Activated naive CD4-positive, alpha-beta T cell treated with anti-CD3 and anti-CD28 coated beads, Interleukin-2, amount 50 U/mL, for 24 hours (primary cell): ENCODE measurements at regions not wholly inside any gene's neighbourhood (a gene's known extent, or its start where the extent isn't known, plus 50 kb on each side); places are given as distances from the start of the nearest gene placed in this dataset.

ENCODE experiments used
- H3K27ac Mint-ChIP-seq: one replicate; pipeline ENCODE4 v1.8.0; 2021; ENCODE audit warnings: mild to moderate bottlenecking, mixed read lengths
- H3K27me3 Mint-ChIP-seq: one replicate; pipeline ENCODE4 v1.8.0; 2021; ENCODE audit warnings: mixed read lengths
- H3K36me3 Mint-ChIP-seq: one replicate; pipeline ENCODE4 v1.8.0; 2021; ENCODE audit warnings: mixed read lengths
- H3K4me1 Mint-ChIP-seq: one replicate; pipeline ENCODE4 v1.8.0; 2021; ENCODE audit warnings: mixed read lengths
- H3K4me3 Mint-ChIP-seq: one replicate; pipeline ENCODE4 v1.8.0; 2021; ENCODE audit warnings: mild to moderate bottlenecking, mixed read lengths
- H3K9me3 Mint-ChIP-seq: one replicate; pipeline ENCODE4 v1.8.0; 2021; ENCODE audit warnings: mixed read lengths

DNA sequence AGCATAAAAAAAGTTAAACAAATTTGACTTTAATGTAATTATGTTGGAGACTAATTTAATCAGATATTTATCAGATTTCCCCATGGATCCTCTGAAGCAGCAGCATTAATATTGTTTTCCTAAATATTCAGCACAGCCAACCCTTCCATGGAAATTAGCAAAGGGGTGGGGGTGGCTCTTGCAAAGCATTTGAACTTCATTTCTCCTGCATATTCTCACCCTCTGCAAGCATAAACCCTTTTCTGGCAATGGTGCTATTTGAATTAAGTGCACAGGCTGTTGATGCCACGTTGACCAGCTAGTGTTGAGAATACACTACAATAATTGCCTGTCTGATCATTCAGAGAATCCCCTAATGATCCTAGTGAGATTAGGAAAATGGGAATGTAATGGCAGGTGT, 488.1 kb upstream of the KLF12 start:
- Mint-ChIP-seq H3K4me1 (no peaks in the 10 kb centered on the region), H3K36me3 (no peaks in the 10 kb centered on the region), H3K9me3 (no peaks in the 10 kb centered on the region), H3K27me3 (peaks cover 2% of the 10 kb centered on the region), H3K27ac (no peak overlapping the region), H3K4me3 (no peak overlapping the region)

GRCh38 chr13:74620711-74621110, 486.5 kb upstream of the KLF12 start:
- H3K4me3 Mint-ChIP-seq = no peak overlapping the region
- no peaks in the 10 kb centered on the region for H3K27me3 Mint-ChIP-seq

DNA sequence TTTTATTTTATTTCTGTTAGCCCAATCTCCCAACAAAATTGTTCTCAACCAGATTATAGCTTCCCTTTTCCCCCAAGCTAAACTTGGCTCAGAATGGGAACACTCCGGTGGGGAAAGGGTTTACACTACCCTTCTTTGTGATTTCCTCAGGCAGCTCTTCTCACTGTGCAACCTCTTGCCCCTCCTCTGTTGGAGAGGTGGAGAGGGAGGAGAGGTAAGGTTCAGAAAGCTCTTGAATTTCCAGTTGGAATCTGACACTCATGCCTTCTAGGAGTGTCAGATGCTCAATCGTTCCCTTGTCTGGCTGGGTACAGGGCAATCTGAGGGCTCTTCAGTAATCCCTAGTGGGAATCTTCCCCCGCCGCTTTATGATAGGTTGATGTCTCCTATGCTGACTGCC, 486.1 kb upstream of the KLF12 start:
- Mint-ChIP-seq H3K27me3 (no peaks in the 10 kb centered on the region), H3K27ac (no peak overlapping the region)

More at GRCh38 chr13:74620711-74621110, 486.5 kb upstream of the KLF12 start:
- H3K9me3 Mint-ChIP-seq = no peaks in the 10 kb centered on the region
- no peak overlapping the region for H3K27ac Mint-ChIP-seq
- no peaks in the 10 kb centered on the region for H3K4me1 Mint-ChIP-seq
- no peaks in the 10 kb centered on the region for H3K36me3 Mint-ChIP-seq

DNA sequence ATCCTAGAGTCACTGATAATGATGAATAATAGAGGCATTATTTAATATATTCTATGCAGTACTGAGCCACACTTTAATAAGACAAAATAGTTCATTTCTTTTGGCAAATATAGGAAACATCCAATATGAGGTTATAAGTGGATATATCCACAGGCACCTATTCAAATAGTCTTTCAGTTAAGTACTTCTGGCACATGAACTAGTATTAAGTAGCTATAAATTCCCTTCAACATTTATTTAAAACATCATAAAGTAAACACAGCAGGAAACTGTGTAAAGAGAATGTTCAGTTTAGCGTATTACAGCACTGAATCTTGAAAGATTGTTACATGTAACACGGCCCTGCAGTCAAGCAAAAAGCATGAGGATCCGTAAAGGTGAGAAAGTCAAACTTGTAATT, 463.3 kb upstream of the KLF12 start:
- Mint-ChIP-seq H3K9me3 (peaks cover 11% of the 10 kb centered on the region), H3K4me1 (no peaks in the 10 kb centered on the region), H3K4me3 (no peak overlapping the region), H3K36me3 (no peaks in the 10 kb centered on the region), H3K27me3 (peaks cover 2% of the 10 kb centered on the region), H3K27ac (no peak overlapping the region)

More for the DNA sequence above, 486.1 kb upstream of the KLF12 start:
- Mint-ChIP-seq H3K9me3 (no peaks in the 10 kb centered on the region), H3K4me3 (no peak overlapping the region), H3K36me3 (no peaks in the 10 kb centered on the region), H3K4me1 (no peaks in the 10 kb centered on the region)

GRCh38 chr13:74596691-74597090, 462.5 kb upstream of the KLF12 start:
- Mint-ChIP-seq H3K4me1 (no peaks in the 10 kb centered on the region), H3K4me3 (no peak overlapping the region), H3K36me3 (no peaks in the 10 kb centered on the region), H3K27me3 (peaks cover 4% of the 10 kb centered on the region), H3K9me3 (peaks cover 11% of the 10 kb centered on the region), H3K27ac (no peak overlapping the region)

DNA sequence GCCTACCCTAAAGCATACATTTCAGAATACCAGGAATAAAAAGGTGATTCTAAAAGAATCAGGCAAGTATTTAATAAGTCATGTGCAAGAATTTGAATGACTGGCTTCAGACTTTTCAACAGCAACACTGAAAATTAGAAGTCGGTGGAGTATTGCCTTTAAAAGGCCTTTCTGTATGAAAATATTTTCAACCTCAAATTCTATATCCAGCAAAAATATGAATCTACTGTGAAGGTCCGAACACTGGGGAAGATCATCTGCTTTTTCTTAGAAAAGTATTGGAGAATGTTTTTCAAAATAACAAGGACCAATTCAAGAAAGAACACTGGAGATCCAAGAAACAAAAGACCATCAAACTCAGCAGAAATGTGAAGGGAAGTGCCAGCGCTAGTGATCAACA, 459.5 kb upstream of the KLF12 start:
- Mint-ChIP-seq H3K27me3 (peaks cover 6% of the 10 kb centered on the region), H3K36me3 (no peaks in the 10 kb centered on the region), H3K4me1 (no peaks in the 10 kb centered on the region), H3K27ac (no peak overlapping the region), H3K9me3 (peaks cover 11% of the 10 kb centered on the region), H3K4me3 (no peak overlapping the region)

DNA sequence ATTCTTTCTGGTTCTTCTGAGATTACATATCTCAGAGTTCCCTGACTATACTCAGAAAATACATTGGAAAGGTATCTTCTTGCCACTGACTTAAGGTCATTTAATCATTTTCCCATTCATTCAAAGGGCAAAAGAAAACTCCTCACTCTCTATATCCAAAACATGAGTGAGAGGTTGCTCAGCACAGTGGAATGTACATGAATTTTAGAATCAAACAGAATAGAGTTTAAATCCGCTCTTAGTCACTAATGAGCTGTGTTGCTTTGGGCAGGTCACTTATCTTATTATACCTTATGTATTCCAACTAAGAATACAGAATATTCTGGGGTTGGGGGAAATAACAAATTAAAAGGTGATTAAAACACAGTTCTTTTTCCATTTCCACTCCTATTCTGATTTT, 452.6 kb upstream of the KLF12 start:
- Mint-ChIP-seq H3K27me3 (peaks cover 8% of the 10 kb centered on the region), H3K36me3 (no peaks in the 10 kb centered on the region), H3K4me3 (no peak overlapping the region), H3K4me1 (no peaks in the 10 kb centered on the region), H3K9me3 (no peaks in the 10 kb centered on the region), H3K27ac (no peak overlapping the region)

GRCh38 chr13:74576420-74576819, 442.2 kb upstream of the KLF12 start:
- Mint-ChIP-seq H3K9me3 (no peaks in the 10 kb centered on the region), H3K4me1 (peaks cover 11% of the 10 kb centered on the region), H3K4me3 (peak overlapping the region; percentile 76), H3K27ac (no peak overlapping the region), H3K27me3 (peaks cover 24% of the 10 kb centered on the region), H3K36me3 (no peaks in the 10 kb centered on the region)

DNA sequence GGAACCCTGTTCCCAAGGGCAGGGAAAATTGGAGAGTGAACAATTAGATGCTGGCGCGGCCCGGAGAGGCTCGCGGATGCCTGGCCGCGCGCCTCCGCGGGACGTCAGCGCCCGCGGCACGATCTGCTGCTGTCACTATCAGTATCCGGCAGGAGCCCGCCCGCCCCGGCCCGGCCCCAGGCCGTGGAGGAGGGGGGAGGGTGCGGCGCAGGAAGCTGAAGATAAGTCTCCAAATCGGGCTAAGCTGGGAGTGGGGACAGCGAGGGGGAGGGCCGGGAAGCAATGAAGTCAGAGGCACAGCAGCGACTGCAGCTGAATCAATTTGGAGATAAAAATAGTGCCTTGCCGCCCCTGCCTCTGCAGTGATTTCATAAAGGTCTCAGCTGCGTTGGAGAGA, 441.5 kb upstream of the KLF12 start:
- Mint-ChIP-seq H3K4me3 (peak overlapping the region; percentile 76), H3K9me3 (no peaks in the 10 kb centered on the region), H3K36me3 (no peaks in the 10 kb centered on the region), H3K27ac (no peak overlapping the region), H3K27me3 (peaks cover 23% of the 10 kb centered on the region), H3K4me1 (peaks cover 11% of the 10 kb centered on the region)

GRCh38 chr13:74574964-74575728, 440.9 kb upstream of the KLF12 start:
- no peak overlapping the region for H3K27ac Mint-ChIP-seq
- peaks cover 23% of the 10 kb centered on the region for H3K27me3 Mint-ChIP-seq
- H3K36me3 Mint-ChIP-seq = no peaks in the 10 kb centered on the region

DNA sequence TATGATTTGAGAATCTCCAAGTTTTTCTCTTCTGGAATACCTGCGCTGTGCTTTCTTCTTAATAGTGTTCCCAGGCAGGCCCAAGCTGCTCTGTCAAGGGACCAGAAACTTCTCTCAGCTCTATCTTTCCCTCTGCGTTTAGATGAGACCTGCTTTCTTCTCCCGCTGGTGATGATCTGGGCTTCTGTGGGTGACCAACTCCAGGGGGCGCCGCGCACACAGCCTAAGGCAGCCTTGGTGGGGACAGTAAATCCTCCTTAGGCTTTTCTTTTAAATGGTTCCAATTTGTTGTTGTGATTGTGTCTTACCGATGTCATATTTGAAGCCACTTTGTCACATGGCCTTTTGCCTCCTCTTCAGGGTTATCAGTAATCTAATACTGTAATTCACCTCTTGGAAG, 439.4 kb upstream of the KLF12 start:
- Mint-ChIP-seq H3K27me3 (peaks cover 19% of the 10 kb centered on the region), H3K27ac (no peak overlapping the region), H3K36me3 (no peaks in the 10 kb centered on the region), H3K4me3 (no peak overlapping the region), H3K9me3 (no peaks in the 10 kb centered on the region), H3K4me1 (peaks cover 11% of the 10 kb centered on the region)

More at GRCh38 chr13:74574964-74575728, 440.9 kb upstream of the KLF12 start:
- peak overlapping the region; percentile 76 for H3K4me3 Mint-ChIP-seq
- H3K9me3 Mint-ChIP-seq = no peaks in the 10 kb centered on the region
- peaks cover 11% of the 10 kb centered on the region for H3K4me1 Mint-ChIP-seq

GRCh38 chr13:74571811-74572210, 437.6 kb upstream of the KLF12 start:
- H3K4me3 Mint-ChIP-seq = no peak overlapping the region
- no peaks in the 10 kb centered on the region for H3K36me3 Mint-ChIP-seq
- no peaks in the 10 kb centered on the region for H3K9me3 Mint-ChIP-seq
- peaks cover 11% of the 10 kb centered on the region for H3K4me1 Mint-ChIP-seq
- no peak overlapping the region for H3K27ac Mint-ChIP-seq
- peaks cover 18% of the 10 kb centered on the region for H3K27me3 Mint-ChIP-seq

DNA sequence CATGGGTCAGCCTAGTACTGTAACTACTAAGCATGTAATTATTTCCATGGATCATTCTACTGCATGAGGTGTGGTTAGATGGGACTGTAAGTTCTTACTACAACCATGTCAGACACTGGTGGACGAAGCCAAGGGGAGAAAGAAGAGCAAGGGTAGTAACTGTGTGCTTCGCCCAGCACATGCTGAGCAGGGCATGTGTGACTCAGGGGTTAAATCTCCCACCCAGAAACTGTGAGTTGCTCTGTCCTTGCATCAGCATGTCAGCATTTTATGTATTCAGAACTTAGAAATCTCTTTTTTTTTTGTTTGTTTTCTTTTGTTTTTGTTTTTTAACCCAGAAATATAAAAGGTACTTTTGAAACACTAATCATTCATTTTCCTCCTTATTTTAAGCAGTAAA, 436.6 kb upstream of the KLF12 start:
- peaks cover 6% of the 10 kb centered on the region for H3K4me1 Mint-ChIP-seq
- H3K9me3 Mint-ChIP-seq = no peaks in the 10 kb centered on the region
- no peak overlapping the region for H3K4me3 Mint-ChIP-seq
- H3K27ac Mint-ChIP-seq = no peak overlapping the region
- H3K27me3 Mint-ChIP-seq = peaks cover 9% of the 10 kb centered on the region
- no peaks in the 10 kb centered on the region for H3K36me3 Mint-ChIP-seq

DNA sequence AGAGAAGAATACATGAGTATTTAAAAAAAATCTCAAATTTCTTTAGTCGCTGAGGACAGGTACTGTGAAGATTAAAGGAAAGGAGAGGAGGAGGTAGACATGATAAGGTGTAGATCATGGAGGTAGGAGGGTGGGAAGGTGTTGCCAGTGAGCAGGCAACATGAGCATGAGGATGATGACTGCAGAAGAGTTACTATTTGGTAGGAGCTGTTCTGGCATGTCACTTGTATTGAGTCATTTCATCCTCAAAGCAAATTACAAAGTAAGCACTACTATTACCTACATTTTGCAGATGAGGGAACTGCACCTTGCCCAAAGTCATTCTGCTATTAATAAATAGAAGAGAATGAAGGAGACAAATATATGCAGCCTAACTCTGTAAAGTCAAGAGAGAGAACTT, 435.8 kb upstream of the KLF12 start:
- H3K9me3 Mint-ChIP-seq = no peaks in the 10 kb centered on the region
- H3K27ac Mint-ChIP-seq = no peak overlapping the region
- peaks cover 9% of the 10 kb centered on the region for H3K27me3 Mint-ChIP-seq
- no peaks in the 10 kb centered on the region for H3K36me3 Mint-ChIP-seq
- H3K4me1 Mint-ChIP-seq = peaks cover under 1% of the 10 kb centered on the region
- no peak overlapping the region for H3K4me3 Mint-ChIP-seq

DNA sequence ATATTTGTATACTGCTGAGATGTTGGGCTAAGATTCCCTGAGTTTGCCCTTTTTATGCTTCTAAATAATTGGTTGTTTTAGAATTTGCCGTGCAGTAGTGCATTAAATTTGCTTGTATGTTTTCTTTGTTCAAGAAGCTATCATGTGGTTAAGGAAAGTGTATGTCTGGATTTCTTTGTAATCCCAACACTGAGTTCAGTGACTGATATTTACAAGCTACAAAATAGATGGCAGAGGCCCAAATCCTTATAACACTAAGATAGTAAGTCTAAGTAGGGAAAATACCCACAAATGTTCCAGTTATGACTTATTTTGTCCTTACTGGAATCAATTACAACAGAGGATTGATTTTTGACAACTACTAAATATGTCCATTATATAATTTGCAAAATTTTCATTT, 435.0 kb upstream of the KLF12 start:
- H3K36me3 Mint-ChIP-seq = no peaks in the 10 kb centered on the region
- H3K9me3 Mint-ChIP-seq = no peaks in the 10 kb centered on the region
- no peak overlapping the region for H3K4me3 Mint-ChIP-seq
- H3K4me1 Mint-ChIP-seq = no peaks in the 10 kb centered on the region
- no peak overlapping the region for H3K27ac Mint-ChIP-seq
- peaks cover 5% of the 10 kb centered on the region for H3K27me3 Mint-ChIP-seq

GRCh38 chr13:74567485-74567884, 433.3 kb upstream of the KLF12 start:
- no peaks in the 10 kb centered on the region for H3K4me1 Mint-ChIP-seq
- peaks cover 2% of the 10 kb centered on the region for H3K27me3 Mint-ChIP-seq
- no peaks in the 10 kb centered on the region for H3K36me3 Mint-ChIP-seq
- H3K4me3 Mint-ChIP-seq = no peak overlapping the region
- no peaks in the 10 kb centered on the region for H3K9me3 Mint-ChIP-seq
- no peak overlapping the region for H3K27ac Mint-ChIP-seq

- no peaks in the 10 kb centered on the region for H3K27me3 Mint-ChIP-seq
- H3K4me3 Mint-ChIP-seq = no peak overlapping the region
- no peaks in the 10 kb centered on the region for H3K4me1 Mint-ChIP-seq
- H3K36me3 Mint-ChIP-seq = no peaks in the 10 kb centered on the region
- H3K27ac Mint-ChIP-seq = no peak overlapping the region
- H3K9me3 Mint-ChIP-seq = no peaks in the 10 kb centered on the region
Observed at GRCh38 chr13:74562381-74562780, 428.2 kb upstream of the KLF12 start.
